ENCODE measurements at regions not wholly inside any gene's neighbourhood (a gene's known extent, or its start where the extent isn't known, plus 50 kb on each side); places are given as distances from the start of the nearest gene placed in this dataset.

DNA sequence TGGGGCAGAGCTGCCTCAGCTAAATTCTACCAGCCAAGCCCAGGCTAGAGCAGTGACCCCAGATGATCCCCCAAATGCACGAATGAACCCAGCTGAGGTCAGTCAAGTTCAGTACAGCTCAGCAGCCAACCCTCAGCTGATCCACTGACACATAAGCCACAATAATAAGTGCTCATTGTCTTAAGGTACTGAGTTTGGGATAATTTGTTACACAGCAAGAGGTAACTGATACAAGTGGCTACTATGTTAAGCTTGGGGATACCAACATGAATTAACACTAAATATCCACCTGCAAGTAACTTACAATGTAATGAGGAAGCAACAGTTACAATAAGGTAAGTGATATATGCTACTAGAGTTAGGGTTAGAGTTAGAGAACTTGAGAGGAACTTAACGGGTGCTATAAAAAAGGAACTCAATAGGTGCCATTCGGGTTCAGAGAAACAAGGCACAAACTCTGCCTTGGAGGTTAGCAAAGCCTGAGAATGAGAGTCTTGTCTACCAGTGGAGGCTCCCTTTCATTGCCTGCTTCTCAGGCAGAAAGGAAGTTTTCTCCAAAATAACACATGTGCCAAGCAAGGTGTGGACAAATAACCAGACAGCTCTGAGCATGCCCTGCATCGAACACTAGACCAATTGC is 189.4 kb downstream of the ARL4C start:
- Histone ChIP-seq H3K27me3 (ENCODE audit: control insufficient read depth in 2 of 2, insufficient read depth in 2 of 2, low read length in 2 of 2) (peaks cover 3 to 4% of the 10 kb centered on the region in 2 donors), H3K4me1 (ENCODE audit: control insufficient read depth in 1 of 2, insufficient read depth in 2 of 2, low read length in 2 of 2) (peaks cover 21 to 26% of the 10 kb centered on the region in 2 donors), H3K27ac (ENCODE audit: low read depth in 1 of 2, low read length in 2 of 2) (peak overlapping the region; percentile 80 to 94), H3K4me3 (replicated peaks in 1 of 3; ENCODE audit: low read depth in 2 of 3, low read length in 3 of 3) (no peak overlapping the region), H4K20me1 (ENCODE audit: insufficient read depth, low read length) (no peaks in the 10 kb centered on the region), H3K9ac (ENCODE audit: insufficient read depth, low read length, poor library complexity, severe bottlenecking) (no peak overlapping the region), H2AFZ (ENCODE audit: insufficient read depth, low read depth, low read length, poor library complexity, severe bottlenecking) (no peak overlapping the region), H3K79me2 (ENCODE audit: insufficient read depth, low read length) (no peaks in the 10 kb centered on the region), H3K9me3 (replicated peaks in 1 of 2; ENCODE audit: control insufficient read depth in 1 of 2, insufficient read depth in 1 of 2, low read length in 2 of 2) (peaks cover 0 to 3% of the 10 kb centered on the region in 2 donors), H3K36me3 (replicated peaks in 1 of 2; ENCODE audit: control insufficient read depth in 1 of 2, insufficient read depth in 2 of 2, low read length in 2 of 2) (no peaks in the 10 kb centered on the region), H3K4me2 (replicated peaks; ENCODE audit: extremely low read depth, low read length, poor library complexity, severe bottlenecking) (no peak overlapping the region)
- Mint-ChIP-seq H3K4me3 (no peak overlapping the region), H3K36me3 (peaks cover 5% of the 10 kb centered on the region in 2 donors), H3K27me3 (ENCODE audit: low read depth in 3 of 3) (peaks cover 7 to 15% (median 10%) of the 10 kb centered on the region in 3 donors), H3K27ac (peak overlapping the region in 6 of 7 donors; percentile 84 to 98 (median 96)), H3K4me1 (peaks cover 35% of the 10 kb centered on the region), H3K9me3 (peaks cover 2 to 14% (median 4%) of the 10 kb centered on the region in 7 donors)
- no peak for DNase-seq
- intact Hi-C loops (cut with micrococcal nuclease) = loop anchor here in 1 of 2 donors (5.0 kb wide), 2 partner anchors 120 to 190 kb away; partner anchors contain the start of gene ARL4C
- TF ChIP-seq, protein P1, sequence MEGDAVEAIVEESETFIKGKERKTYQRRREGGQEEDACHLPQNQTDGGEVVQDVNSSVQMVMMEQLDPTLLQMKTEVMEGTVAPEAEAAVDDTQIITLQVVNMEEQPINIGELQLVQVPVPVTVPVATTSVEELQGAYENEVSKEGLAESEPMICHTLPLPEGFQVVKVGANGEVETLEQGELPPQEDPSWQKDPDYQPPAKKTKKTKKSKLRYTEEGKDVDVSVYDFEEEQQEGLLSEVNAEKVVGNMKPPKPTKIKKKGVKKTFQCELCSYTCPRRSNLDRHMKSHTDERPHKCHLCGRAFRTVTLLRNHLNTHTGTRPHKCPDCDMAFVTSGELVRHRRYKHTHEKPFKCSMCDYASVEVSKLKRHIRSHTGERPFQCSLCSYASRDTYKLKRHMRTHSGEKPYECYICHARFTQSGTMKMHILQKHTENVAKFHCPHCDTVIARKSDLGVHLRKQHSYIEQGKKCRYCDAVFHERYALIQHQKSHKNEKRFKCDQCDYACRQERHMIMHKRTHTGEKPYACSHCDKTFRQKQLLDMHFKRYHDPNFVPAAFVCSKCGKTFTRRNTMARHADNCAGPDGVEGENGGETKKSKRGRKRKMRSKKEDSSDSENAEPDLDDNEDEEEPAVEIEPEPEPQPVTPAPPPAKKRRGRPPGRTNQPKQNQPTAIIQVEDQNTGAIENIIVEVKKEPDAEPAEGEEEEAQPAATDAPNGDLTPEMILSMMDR (IDR thresholded peaks at IDR 0.05) = no peak
- 65% methylated on average over 4 of the region's 4 CpGs for WGBS (ENCODE audit: insufficient coverage)

DNA sequence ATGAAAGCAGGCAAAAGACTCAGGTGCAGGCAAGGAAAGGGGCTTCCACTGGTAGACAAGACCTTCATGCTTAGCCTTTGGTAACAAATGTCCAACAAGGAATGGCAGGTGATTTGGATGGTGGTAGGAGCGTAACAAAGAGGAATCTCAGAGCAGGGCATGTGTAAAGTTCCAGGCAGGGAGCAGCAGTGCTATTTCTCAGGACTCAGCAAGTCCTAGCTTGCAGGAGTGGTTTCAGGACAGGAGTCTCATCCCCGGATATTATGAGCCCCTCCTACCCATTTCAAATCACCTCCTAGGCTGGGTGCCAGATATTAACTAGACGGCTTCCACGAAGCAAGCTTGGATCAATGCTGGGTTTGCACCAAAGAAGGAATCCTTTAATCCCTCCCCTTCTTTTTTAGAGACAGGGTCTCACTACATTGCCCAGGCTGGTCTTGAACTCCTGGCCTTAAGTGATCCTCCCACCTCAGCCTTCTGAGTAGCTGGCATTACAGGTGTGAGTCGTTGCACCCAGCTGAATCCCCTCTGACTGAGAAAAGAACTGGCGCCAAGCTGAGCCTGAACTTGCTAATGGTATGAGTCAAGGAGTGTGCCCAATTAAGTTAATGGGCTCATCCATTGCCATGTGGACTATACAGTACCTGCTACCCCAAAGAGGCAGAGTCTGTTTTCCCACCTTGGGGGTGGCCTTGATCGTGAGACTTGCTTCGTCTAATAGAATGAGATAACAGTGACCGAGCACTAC is 190.3 kb downstream of the ARL4C start:
- peak overlapping the region in 5 of 7 donors; percentile 42 to 94 (median 66) for H3K27ac Mint-ChIP-seq
- intact Hi-C loops (cut with micrococcal nuclease) = loop anchor here in 1 of 2 donors (5.0 kb wide), 2 partner anchors 121 to 191 kb away; partner anchors contain the start of gene ARL4C
- peaks cover 7 to 11% (median 10%) of the 10 kb centered on the region in 3 donors for H3K27me3 Mint-ChIP-seq (ENCODE audit: low read depth in 3 of 3)

More for the DNA sequence above, 190.3 kb downstream of the ARL4C start:
- H3K4me2 ChIP-seq (replicated peaks; ENCODE audit: extremely low read depth, low read length, poor library complexity, severe bottlenecking) = no peak overlapping the region
- TF ChIP-seq, protein P1 (IDR thresholded peaks at IDR 0.05) = no peak
- DNase-seq = no peak
- peaks cover 0 to 3% of the 10 kb centered on the region in 2 donors for H3K9me3 ChIP-seq (replicated peaks in 1 of 2; ENCODE audit: control insufficient read depth in 1 of 2, insufficient read depth in 1 of 2, low read length in 2 of 2)
- Mint-ChIP-seq H3K36me3 (peaks cover 5% of the 10 kb centered on the region in 2 donors), H3K4me1 (peaks cover 35% of the 10 kb centered on the region), H3K4me3 (no peak overlapping the region), H3K9me3 (peaks cover 2 to 14% (median 4%) of the 10 kb centered on the region in 7 donors)
- H3K79me2 ChIP-seq (ENCODE audit: insufficient read depth, low read length) = no peaks in the 10 kb centered on the region
- no peak overlapping the region for H2AFZ ChIP-seq (ENCODE audit: insufficient read depth, low read depth, low read length, poor library complexity, severe bottlenecking)
- no peak overlapping the region for H3K9ac ChIP-seq (ENCODE audit: insufficient read depth, low read length, poor library complexity, severe bottlenecking)
- H3K27me3 ChIP-seq (ENCODE audit: control insufficient read depth in 2 of 2, insufficient read depth in 2 of 2, low read length in 2 of 2) = peaks cover 3 to 4% of the 10 kb centered on the region in 2 donors
- no peak overlapping the region for H3K27ac ChIP-seq (ENCODE audit: low read depth in 1 of 2, low read length in 2 of 2)
- H3K4me1 ChIP-seq (ENCODE audit: control insufficient read depth in 1 of 2, insufficient read depth in 2 of 2, low read length in 2 of 2) = peaks cover 21 to 26% of the 10 kb centered on the region in 2 donors
- H4K20me1 ChIP-seq (ENCODE audit: insufficient read depth, low read length) = no peaks in the 10 kb centered on the region
- WGBS (ENCODE audit: insufficient coverage) = 100% methylated on average over 6 of the region's 9 CpGs
- no peaks in the 10 kb centered on the region for H3K36me3 ChIP-seq (replicated peaks in 1 of 2; ENCODE audit: control insufficient read depth in 1 of 2, insufficient read depth in 2 of 2, low read length in 2 of 2)
- H3K4me3 ChIP-seq (replicated peaks in 1 of 3; ENCODE audit: low read depth in 2 of 3, low read length in 3 of 3) = no peak overlapping the region
